ENCODE measurements at regions not wholly inside any gene's neighbourhood (a gene's known extent, or its start where the extent isn't known, plus 50 kb on each side); places are given as distances from the start of the nearest gene placed in this dataset.

- no peak for TF ChIP-seq CTCF (IDR thresholded peaks at IDR 0.05; ENCODE audit: low read depth, low read length)
- DNase-seq (ENCODE audit: extremely low read depth, low read depth) = no peak
Measured at GRCh38 chr4:31108762-31109161, 388.6 kb downstream of the PCDH7 start.

GRCh38 chr4:31111790-31112189 is 391.6 kb downstream of the PCDH7 start:
- no peak for TF ChIP-seq CTCF (IDR thresholded peaks at IDR 0.05; ENCODE audit: low read depth, low read length)
- no peak for DNase-seq (ENCODE audit: extremely low read depth, low read depth)

- no peak for TF ChIP-seq CTCF (IDR thresholded peaks at IDR 0.05; ENCODE audit: low read depth, low read length)
- no peak for DNase-seq (ENCODE audit: extremely low read depth, low read depth)
Measured at GRCh38 chr4:31114816-31115215, 394.6 kb downstream of the PCDH7 start.

GRCh38 chr4:31124008-31124585 is 403.9 kb downstream of the PCDH7 start:
- no peak for DNase-seq (ENCODE audit: extremely low read depth, low read depth)
- no peak for TF ChIP-seq CTCF (IDR thresholded peaks at IDR 0.05; ENCODE audit: low read depth, low read length)

- DNase-seq (ENCODE audit: extremely low read depth, low read depth) = no peak
- TF ChIP-seq CTCF (IDR thresholded peaks at IDR 0.05; ENCODE audit: low read depth, low read length) = no peak
Measured at GRCh38 chr4:31125061-31125460, 404.9 kb downstream of the PCDH7 start.

- DNase-seq (ENCODE audit: extremely low read depth, low read depth) = no peak
- no peak for TF ChIP-seq CTCF (IDR thresholded peaks at IDR 0.05; ENCODE audit: low read depth, low read length)
Measured at GRCh38 chr4:31125496-31125895, 405.3 kb downstream of the PCDH7 start.

GRCh38 chr4:31126881-31127398 is 406.8 kb downstream of the PCDH7 start:
- DNase-seq (ENCODE audit: extremely low read depth, low read depth) = no peak
- TF ChIP-seq CTCF (IDR thresholded peaks at IDR 0.05; ENCODE audit: low read depth, low read length) = no peak
